ENCODE measurements at regions not wholly inside any gene's neighbourhood (a gene's known extent, or its start where the extent isn't known, plus 50 kb on each side); places are given as distances from the start of the nearest gene placed in this dataset.

- Histone ChIP-seq H3K4me3 (ENCODE audit: low read depth in 1 of 2, low read length in 2 of 2) (no peak overlapping the region), H3K27me3 (ENCODE audit: low read depth, low read length) (no peaks in the 10 kb centered on the region)
Observed at GRCh38 chr14:45434221-45434620, 181.2 kb upstream of the MIS18BP1 start.

GRCh38 chr14:45426685-45427282 lies 173.8 kb upstream of the MIS18BP1 start:
- Histone ChIP-seq H3K27ac (ENCODE audit: low read length) (no peak overlapping the region), H3K36me3 (ENCODE audit: control insufficient read depth in 1 of 2, insufficient read depth in 2 of 2, low read length in 2 of 2) (no peaks in the 10 kb centered on the region), H3K27me3 (ENCODE audit: low read depth, low read length) (no peaks in the 10 kb centered on the region), H3K4me3 (ENCODE audit: low read depth in 1 of 2, low read length in 2 of 2) (no peak overlapping the region), H3K9me3 (ENCODE audit: control insufficient read depth in 1 of 2, low read length in 2 of 2) (peaks cover 0 to 4% of the 10 kb centered on the region in 2 donors), H3K4me1 (ENCODE audit: control insufficient read depth in 1 of 2, insufficient read depth in 2 of 2, low read length in 2 of 2) (no peaks in the 10 kb centered on the region)

More at GRCh38 chr14:45434221-45434620, 181.2 kb upstream of the MIS18BP1 start:
- H3K9me3 ChIP-seq (ENCODE audit: control insufficient read depth in 1 of 2, low read length in 2 of 2): no peaks in the 10 kb centered on the region
- no peaks in the 10 kb centered on the region for H3K4me1 ChIP-seq (ENCODE audit: control insufficient read depth in 1 of 2, insufficient read depth in 2 of 2, low read length in 2 of 2)
- H3K36me3 ChIP-seq (ENCODE audit: control insufficient read depth in 1 of 2, insufficient read depth in 2 of 2, low read length in 2 of 2): no peaks in the 10 kb centered on the region
- no peak overlapping the region for H3K27ac ChIP-seq (ENCODE audit: low read length)

GRCh38 chr14:45406942-45407341 lies 153.9 kb upstream of the MIS18BP1 start:
- no peaks in the 10 kb centered on the region for H3K4me1 ChIP-seq (ENCODE audit: control insufficient read depth in 1 of 2, insufficient read depth in 2 of 2, low read length in 2 of 2)
- H3K27me3 ChIP-seq (ENCODE audit: low read depth, low read length): no peaks in the 10 kb centered on the region
- H3K36me3 ChIP-seq (ENCODE audit: control insufficient read depth in 1 of 2, insufficient read depth in 2 of 2, low read length in 2 of 2): no peaks in the 10 kb centered on the region
- peaks cover 0 to 4% of the 10 kb centered on the region in 2 donors for H3K9me3 ChIP-seq (ENCODE audit: control insufficient read depth in 1 of 2, low read length in 2 of 2)
- no peak overlapping the region for H3K4me3 ChIP-seq (ENCODE audit: low read depth in 1 of 2, low read length in 2 of 2)
- H3K27ac ChIP-seq (ENCODE audit: low read length): no peak overlapping the region

DNA sequence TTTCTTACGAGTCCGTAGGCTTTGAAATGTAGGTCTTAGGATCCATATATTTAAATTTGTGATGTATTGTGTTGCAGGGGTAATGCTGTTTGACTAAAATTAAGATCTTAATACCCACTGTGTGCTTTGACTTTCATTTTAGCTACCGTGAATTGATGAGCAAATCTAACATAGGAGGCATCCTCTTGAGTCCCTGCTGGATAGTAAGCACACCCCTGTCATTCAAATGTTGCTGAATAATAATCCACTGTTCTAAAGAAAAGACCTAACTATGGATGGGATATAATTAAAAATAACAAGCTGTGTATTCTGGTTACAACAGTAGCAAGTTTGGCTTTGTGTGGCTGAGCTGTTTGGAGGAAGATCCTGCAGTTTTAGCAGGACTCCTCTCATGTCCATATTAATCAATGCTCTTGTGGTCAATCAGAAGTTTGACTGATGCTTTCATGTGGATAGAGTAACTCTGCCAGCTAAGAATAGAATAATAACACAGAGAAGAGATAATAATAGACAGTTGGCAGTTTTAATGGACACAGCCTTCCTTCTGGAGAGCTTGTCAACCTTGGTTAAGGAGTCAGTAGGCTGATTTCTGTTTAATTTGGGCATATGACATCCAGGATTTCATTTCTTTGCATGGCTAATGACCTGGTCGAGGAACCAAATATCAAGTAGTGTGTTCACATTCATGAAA lies 148.1 kb upstream of the MIS18BP1 start:
- H3K27me3 ChIP-seq (ENCODE audit: low read depth, low read length): no peaks in the 10 kb centered on the region
- H3K4me3 ChIP-seq (ENCODE audit: low read depth in 1 of 2, low read length in 2 of 2): no peak overlapping the region
- no peaks in the 10 kb centered on the region for H3K36me3 ChIP-seq (ENCODE audit: control insufficient read depth in 1 of 2, insufficient read depth in 2 of 2, low read length in 2 of 2)
- no peaks in the 10 kb centered on the region for H3K9me3 ChIP-seq (ENCODE audit: control insufficient read depth in 1 of 2, low read length in 2 of 2)
- H3K4me1 ChIP-seq (ENCODE audit: control insufficient read depth in 1 of 2, insufficient read depth in 2 of 2, low read length in 2 of 2): no peaks in the 10 kb centered on the region
- H3K27ac ChIP-seq (ENCODE audit: low read length): no peak overlapping the region

- H3K4me3 ChIP-seq (ENCODE audit: low read depth in 1 of 2, low read length in 2 of 2): no peak overlapping the region
- H3K9me3 ChIP-seq (ENCODE audit: control insufficient read depth in 1 of 2, low read length in 2 of 2): no peaks in the 10 kb centered on the region
- H3K4me1 ChIP-seq (ENCODE audit: control insufficient read depth in 1 of 2, insufficient read depth in 2 of 2, low read length in 2 of 2): no peaks in the 10 kb centered on the region
- no peaks in the 10 kb centered on the region for H3K27me3 ChIP-seq (ENCODE audit: low read depth, low read length)
- no peak overlapping the region for H3K27ac ChIP-seq (ENCODE audit: low read length)
- H3K36me3 ChIP-seq (ENCODE audit: control insufficient read depth in 1 of 2, insufficient read depth in 2 of 2, low read length in 2 of 2): no peaks in the 10 kb centered on the region
Observed at GRCh38 chr14:45400509-45400908, 147.5 kb upstream of the MIS18BP1 start.

- no peaks in the 10 kb centered on the region for H3K27me3 ChIP-seq (ENCODE audit: low read depth, low read length)
- H3K9me3 ChIP-seq (ENCODE audit: control insufficient read depth in 1 of 2, low read length in 2 of 2): peaks cover 0 to 2% of the 10 kb centered on the region in 2 donors
- H3K27ac ChIP-seq (ENCODE audit: low read length): no peak overlapping the region
- no peaks in the 10 kb centered on the region for H3K4me1 ChIP-seq (ENCODE audit: control insufficient read depth in 1 of 2, insufficient read depth in 2 of 2, low read length in 2 of 2)
- no peak overlapping the region for H3K4me3 ChIP-seq (ENCODE audit: low read depth in 1 of 2, low read length in 2 of 2)
- no peaks in the 10 kb centered on the region for H3K36me3 ChIP-seq (ENCODE audit: control insufficient read depth in 1 of 2, insufficient read depth in 2 of 2, low read length in 2 of 2)
Observed at GRCh38 chr14:45381091-45381490, 128.1 kb upstream of the MIS18BP1 start.

- Histone ChIP-seq H3K4me1 (ENCODE audit: control insufficient read depth in 1 of 2, insufficient read depth in 2 of 2, low read length in 2 of 2) (no peaks in the 10 kb centered on the region), H3K36me3 (ENCODE audit: control insufficient read depth in 1 of 2, insufficient read depth in 2 of 2, low read length in 2 of 2) (no peaks in the 10 kb centered on the region), H3K27me3 (ENCODE audit: low read depth, low read length) (no peaks in the 10 kb centered on the region), H3K4me3 (ENCODE audit: low read depth in 1 of 2, low read length in 2 of 2) (no peak overlapping the region), H3K9me3 (ENCODE audit: control insufficient read depth in 1 of 2, low read length in 2 of 2) (no peaks in the 10 kb centered on the region), H3K27ac (ENCODE audit: low read length) (no peak overlapping the region)
Observed at GRCh38 chr14:45377166-45377565, 124.2 kb upstream of the MIS18BP1 start.

DNA sequence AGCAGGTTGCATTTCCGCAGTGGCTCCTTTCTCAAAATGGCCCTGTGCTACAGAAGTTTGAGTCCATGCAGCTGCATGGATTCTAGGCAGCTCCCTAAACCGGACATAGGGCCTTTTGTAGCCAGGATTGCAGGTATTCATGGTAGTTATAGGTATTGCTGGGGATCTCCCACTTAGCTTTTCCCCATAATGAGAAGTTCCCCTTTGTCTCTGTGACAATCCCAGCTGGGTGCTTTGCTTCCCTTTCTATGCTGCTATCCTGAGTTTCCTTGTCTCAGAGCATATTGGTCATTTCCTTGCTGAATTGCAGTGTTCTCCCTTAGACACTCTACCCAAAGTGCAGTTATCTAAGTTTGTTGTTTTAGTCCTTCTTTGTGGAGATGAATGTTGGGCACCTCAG lies 120.9 kb upstream of the MIS18BP1 start:
- Histone ChIP-seq H3K27me3 (ENCODE audit: low read depth, low read length) (no peaks in the 10 kb centered on the region), H3K9me3 (ENCODE audit: control insufficient read depth in 1 of 2, low read length in 2 of 2) (no peaks in the 10 kb centered on the region), H3K4me3 (ENCODE audit: low read depth in 1 of 2, low read length in 2 of 2) (no peak overlapping the region), H3K36me3 (ENCODE audit: control insufficient read depth in 1 of 2, insufficient read depth in 2 of 2, low read length in 2 of 2) (no peaks in the 10 kb centered on the region), H3K27ac (ENCODE audit: low read length) (no peak overlapping the region), H3K4me1 (ENCODE audit: control insufficient read depth in 1 of 2, insufficient read depth in 2 of 2, low read length in 2 of 2) (no peaks in the 10 kb centered on the region)

DNA sequence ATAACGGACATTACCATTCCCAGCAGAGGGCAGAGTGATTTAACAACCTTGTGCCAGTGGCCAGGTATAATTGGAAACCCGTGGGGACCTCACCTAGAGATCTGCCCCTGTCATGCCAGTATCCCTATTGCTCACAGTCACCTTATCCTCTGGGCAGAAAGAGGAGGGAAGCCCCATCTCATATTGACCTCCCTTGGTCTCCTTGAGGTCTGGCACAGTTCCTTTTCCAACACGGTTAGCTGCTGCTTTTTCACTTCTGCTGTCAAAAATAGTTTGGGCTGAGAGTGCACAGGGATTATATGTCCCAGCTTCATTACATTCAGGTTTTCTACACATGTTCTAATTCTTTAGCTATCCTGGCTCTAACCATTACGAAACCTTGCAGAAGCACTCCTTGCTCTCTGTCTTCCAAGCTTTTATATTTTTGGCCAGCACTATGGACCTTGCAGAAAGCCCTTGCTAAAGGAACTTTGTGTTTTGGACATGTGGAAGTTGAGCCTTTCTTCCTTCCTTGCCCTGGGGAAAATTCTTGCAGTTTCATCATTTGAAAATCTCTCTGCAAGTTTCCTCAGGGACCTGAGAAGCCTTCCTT lies 111.7 kb upstream of the MIS18BP1 start:
- H3K4me1 ChIP-seq (ENCODE audit: control insufficient read depth in 1 of 2, insufficient read depth in 2 of 2, low read length in 2 of 2): no peaks in the 10 kb centered on the region
- no peaks in the 10 kb centered on the region for H3K9me3 ChIP-seq (ENCODE audit: control insufficient read depth in 1 of 2, low read length in 2 of 2)
- no peak overlapping the region for H3K27ac ChIP-seq (ENCODE audit: low read length)
- no peaks in the 10 kb centered on the region for H3K27me3 ChIP-seq (ENCODE audit: low read depth, low read length)
- no peak overlapping the region for H3K4me3 ChIP-seq (ENCODE audit: low read depth in 1 of 2, low read length in 2 of 2)
- no peaks in the 10 kb centered on the region for H3K36me3 ChIP-seq (ENCODE audit: control insufficient read depth in 1 of 2, insufficient read depth in 2 of 2, low read length in 2 of 2)

DNA sequence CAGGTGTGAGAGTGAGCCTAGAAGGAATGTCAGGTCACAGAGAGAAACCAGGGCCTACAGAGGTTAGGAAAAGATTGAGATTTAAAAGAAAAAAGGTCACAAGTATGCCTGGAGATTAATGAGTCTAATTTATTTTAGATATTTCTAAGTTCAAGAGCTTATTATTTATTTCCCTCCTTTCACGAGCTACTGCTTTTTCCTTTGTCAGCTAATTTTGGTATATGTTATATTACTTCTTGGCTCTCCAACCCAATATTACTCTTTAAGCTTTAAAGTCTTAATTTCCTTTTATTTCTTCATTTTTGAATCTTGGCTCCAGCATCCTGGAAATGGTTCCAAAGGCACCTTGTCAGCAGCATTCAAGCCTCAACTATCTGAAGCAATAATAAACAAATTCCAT lies 109.5 kb upstream of the MIS18BP1 start:
- Histone ChIP-seq H3K27ac (ENCODE audit: low read length) (no peak overlapping the region), H3K9me3 (ENCODE audit: control insufficient read depth in 1 of 2, low read length in 2 of 2) (no peaks in the 10 kb centered on the region), H3K36me3 (ENCODE audit: control insufficient read depth in 1 of 2, insufficient read depth in 2 of 2, low read length in 2 of 2) (no peaks in the 10 kb centered on the region), H3K27me3 (ENCODE audit: low read depth, low read length) (no peaks in the 10 kb centered on the region), H3K4me3 (ENCODE audit: low read depth in 1 of 2, low read length in 2 of 2) (no peak overlapping the region), H3K4me1 (ENCODE audit: control insufficient read depth in 1 of 2, insufficient read depth in 2 of 2, low read length in 2 of 2) (no peaks in the 10 kb centered on the region)

GRCh38 chr14:45361727-45362126 lies 108.7 kb upstream of the MIS18BP1 start:
- H3K4me3 ChIP-seq (ENCODE audit: low read depth in 1 of 2, low read length in 2 of 2): no peak overlapping the region
- H3K9me3 ChIP-seq (ENCODE audit: control insufficient read depth in 1 of 2, low read length in 2 of 2): no peaks in the 10 kb centered on the region
- no peaks in the 10 kb centered on the region for H3K27me3 ChIP-seq (ENCODE audit: low read depth, low read length)
- no peak overlapping the region for H3K27ac ChIP-seq (ENCODE audit: low read length)
- H3K4me1 ChIP-seq (ENCODE audit: control insufficient read depth in 1 of 2, insufficient read depth in 2 of 2, low read length in 2 of 2): no peaks in the 10 kb centered on the region
- no peaks in the 10 kb centered on the region for H3K36me3 ChIP-seq (ENCODE audit: control insufficient read depth in 1 of 2, insufficient read depth in 2 of 2, low read length in 2 of 2)
